GM19328 (cell line): ENCODE measurements at regions not wholly inside any gene's neighbourhood (a gene's known extent, or its start where the extent isn't known, plus 50 kb on each side); places are given as distances from the start of the nearest gene placed in this dataset.
A peak's percentile ranks its signal among the peaks of the same experiment; 100 is the strongest.
"Not testable (repeated sequence)": the region's sequence is repeated elsewhere in the genome, so short reads cannot be mapped to it uniquely, and the experiment has no call there.

Source experiments
- ATAC-seq: cut with Tn5 transposase; IDR thresholded peaks from one replicate; pipeline ENCODE4 v1.9.1; 2021; ENCODE audit warnings: mild to moderate bottlenecking, moderate library complexity; ENCODE audit not compliant: unreplicated experiment

DNA sequence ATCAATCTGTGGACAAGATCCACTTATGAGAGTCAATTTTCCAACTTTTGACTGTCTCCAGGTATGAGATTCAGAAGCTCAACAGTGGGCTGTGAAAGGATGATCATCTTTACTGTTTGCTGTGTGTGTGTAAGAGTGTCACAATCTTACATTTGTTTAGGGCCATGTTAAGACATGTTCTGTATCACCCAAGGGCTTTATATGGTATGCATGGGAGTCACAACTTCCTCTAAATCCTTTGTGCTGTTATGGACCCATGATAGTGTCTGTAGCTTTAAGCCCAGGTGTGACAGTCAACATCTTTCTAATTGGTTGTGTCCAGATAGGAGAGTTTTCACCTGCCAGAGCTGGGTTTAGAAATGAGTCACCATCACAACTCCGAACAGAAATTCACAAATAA is 70.2 kb downstream of the ZNF726 start:
- not testable (repeated sequence) for ATAC-seq

DNA sequence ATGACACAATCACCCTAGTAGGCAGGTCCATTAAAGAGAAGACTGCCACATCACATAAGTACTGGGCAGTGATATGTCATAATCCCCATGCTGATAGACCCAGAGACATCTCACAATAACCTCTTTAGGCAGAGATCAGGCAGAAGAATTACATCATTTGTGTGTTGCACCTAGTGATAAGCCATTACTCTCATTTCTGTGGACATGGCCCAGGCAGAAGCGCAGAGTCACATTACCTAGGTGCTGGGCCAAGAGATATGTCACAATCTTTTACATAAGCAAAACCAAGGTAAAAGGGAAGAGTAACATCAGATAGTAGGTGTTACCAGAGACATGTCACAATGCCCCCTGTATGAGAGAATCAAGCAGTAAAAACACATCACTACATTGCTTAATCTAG is 71.9 kb downstream of the ZNF726 start:
- ATAC-seq: no peak

DNA sequence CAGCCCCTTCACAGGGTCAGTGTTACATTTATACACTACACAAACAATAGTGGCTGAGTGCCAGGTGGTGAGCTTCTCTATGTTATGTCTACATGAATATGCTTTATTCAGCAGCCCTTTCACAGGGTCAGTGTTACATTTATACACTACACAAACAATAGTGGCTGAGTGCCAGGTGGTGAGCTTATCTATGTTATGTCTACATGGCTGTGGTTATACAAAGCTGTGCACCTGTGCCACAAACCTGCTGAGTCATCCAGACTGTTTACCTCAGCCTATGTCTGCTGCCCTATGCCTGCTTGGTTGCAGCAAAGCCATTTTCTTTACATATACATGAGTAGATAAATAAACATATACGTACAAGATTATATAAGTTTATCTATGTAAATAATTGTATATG is 76.5 kb downstream of the ZNF726 start:
- no peak for ATAC-seq

DNA sequence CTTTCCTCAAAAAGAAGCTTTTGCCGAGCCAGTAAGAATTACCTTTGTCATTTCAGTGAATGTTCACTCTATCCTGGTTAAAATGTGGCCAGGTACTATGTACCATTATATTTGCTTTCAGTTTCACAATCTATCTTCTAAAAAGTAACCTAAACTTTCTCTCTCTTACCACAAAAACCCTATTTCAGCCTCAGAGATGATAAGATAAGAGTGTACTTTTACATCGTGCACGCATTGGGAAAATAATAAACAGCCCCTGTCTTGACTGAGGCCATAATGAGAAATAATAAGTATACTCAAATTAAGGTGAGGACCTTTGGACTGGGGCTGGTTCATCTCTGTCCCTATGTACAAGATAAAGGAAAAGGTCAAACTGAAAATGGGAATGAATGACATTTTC is 77.7 kb downstream of the ZNF726 start:
- ATAC-seq: no peak

DNA sequence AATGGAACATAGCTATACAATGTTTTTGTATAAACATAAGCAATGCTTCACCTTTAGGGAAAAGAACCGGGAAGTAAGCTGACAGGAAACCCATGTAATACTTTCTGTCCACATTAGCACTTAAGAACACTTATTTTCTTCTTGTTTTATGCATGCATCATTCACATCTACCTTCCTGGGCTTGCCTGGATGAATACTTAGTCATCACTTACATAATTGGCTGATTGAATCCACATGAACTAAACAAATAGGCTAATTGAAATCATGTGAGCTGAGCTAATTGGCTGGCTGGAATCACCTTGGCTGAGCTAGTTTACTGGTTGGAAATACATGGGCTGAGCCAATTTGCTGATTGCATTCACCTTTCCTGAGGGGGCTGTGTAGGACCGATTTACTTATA is 78.8 kb downstream of the ZNF726 start:
- ATAC-seq: no peak

DNA sequence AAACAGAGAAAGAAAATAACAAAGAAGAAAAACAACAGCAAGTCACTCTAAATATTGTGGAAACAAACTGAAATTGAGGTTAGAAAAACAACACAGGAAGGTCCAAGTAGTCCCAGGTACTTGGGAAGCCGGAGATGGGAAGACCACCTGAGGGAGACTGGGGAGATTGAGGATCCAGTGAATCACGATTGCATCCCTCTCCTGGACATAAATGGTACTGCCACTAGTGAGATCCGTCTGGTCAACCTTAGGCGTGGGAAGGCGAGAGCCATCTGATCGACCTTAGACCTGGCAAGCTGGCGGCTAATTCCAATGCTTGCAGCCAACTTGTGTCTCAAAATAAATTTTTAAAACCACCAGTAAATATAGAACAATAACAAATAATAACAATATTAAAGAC is 81.9 kb downstream of the ZNF726 start:
- no peak for ATAC-seq

DNA sequence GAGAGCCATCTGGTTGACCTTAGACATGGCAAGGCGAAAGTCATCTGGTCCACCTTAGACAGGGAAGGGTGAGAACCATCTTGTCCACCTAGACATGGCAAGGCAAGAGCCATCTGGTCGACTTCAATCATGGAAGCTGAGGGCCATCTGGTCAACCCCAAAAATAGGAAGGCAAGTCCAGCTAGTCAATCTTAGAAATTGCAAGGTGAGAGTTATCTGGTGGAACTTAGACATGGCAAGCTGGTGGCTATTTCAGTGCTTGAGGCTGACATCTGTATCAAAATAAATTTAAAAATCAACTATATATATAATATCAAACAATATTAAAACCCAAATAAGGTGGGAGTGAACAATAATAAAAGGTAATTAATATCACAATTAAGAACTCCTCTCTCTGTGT is 83.9 kb downstream of the ZNF726 start:
- no peak for ATAC-seq

DNA sequence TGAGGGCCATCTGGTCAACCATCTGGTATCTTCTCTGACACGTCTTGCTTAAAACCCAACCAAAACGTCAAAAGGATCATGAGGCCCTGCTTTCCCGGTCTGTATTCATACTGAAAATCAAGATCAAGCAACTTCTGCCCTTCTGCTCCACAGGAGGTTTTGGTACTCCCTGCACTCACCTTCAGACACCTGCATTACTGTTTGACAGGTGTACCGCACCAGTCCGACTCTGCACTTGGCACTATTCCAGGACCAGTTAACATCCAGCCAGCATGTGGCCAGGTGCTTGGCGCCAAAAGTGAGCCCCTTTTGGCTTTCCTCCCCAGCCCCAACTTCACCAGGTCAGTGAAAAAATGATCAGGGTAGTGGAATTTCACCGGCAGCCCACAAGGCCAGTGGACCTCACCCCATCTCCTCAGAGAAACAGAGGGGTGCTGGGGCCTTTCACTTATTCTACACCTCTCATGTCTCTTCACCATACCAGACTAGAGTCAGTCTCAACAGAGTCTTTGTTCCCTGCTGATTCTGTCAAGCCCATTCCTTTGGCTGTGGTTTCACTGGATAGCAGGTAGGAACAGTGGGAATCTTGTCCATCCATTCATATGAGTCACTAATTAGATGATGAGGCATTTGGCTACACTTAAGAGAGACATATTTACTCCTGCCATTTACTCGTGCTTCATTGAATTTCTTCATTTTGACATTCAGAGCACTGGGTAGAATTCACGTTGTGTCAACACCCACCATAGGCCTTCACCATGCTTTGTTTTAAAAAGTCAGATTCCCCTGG is 85.3 kb downstream of the ZNF726 start:
- ATAC-seq: no peak

DNA sequence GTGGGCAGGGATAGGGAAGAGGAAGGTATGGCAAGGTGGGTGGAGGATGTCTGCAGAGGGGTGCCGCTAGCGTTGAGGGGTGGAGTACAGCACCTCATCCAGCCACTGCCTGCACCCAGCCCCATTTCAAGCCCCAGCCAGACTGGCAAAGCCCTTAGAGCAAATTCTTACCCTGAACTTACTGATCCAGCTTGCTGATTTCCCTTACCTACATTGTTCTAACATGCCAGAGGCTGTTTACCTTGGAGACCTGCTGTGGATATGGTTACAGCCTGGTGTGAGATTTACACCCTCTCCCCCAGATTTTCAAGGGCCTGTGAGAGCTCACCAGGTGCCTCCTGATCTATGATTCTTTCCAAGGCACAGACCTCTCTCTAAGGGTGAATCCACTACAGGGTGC is 86.0 kb downstream of the ZNF726 start:
- ATAC-seq: no peak

DNA sequence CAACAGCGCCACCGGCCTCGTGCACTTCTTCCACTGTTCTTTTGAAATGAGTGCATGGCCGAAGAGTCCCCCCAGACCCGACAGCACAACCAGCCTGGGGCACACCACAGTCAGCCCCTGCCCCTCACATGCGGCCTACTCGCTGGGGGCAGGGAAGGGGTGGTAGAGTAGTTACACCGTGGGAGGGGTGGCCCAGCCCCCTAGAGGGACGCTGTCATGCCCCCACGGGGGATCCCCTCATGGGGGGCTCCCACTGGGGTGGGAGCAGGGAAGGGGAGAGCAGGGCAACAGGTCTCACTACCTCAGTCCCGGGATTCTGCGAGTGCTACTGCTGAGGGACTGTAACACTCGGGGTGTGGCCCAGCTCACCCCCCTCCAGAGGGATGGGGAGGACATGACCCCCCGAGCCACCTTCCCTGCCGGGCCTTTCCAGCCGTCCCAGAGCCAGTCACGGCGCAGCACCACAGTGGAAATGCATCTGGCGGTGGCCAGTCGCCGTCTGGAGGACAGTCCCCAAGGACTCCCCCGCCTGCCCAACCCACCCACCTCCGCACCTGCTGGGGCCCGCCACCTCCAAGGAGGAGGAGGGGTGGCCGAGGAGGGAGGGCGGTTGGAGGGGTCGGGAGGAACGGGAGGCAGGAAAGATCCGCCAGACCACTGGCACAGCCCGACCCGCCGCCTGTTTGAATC is 84.6 kb upstream of the ZNF254 start:
- no peak for ATAC-seq

DNA sequence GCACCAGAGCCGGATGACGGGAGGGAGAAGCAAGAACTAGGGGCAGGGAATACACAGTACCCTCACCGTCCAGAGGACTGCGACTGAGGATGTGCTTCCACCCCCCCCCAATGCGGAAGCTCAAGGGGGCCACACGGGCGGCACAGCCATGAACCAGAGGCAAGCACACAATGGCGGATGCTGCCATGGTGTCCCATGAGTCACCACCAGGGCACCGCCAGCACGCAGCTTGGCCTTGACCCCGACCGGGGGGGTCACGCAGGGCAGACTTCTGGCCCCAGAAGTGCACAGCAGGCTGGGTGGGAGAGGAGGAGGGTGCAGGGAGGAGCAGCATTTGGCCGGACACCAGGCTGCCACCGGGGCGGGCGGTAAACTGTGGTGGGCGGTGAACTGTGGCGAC is 83.5 kb upstream of the ZNF254 start:
- ATAC-seq: no peak

DNA sequence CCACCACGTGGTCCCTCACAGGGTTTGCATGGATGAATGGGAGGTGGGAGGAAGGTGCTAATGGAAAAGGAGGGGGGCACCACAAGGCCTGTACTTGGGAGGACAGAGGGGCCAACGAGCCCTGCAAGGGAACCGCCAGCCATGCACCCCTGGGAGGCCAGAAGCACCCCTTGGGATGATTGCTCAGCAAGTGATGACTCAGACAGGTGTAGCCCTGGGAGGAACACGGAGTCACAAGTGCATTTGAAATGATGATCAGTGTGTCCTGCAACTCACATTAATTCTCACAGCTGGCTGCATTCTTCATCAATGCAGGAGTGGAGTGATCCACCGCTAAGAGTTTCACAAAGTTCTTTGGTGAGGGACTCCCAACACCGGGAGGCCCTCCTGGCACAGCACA is 82.8 kb upstream of the ZNF254 start:
- no peak for ATAC-seq

DNA sequence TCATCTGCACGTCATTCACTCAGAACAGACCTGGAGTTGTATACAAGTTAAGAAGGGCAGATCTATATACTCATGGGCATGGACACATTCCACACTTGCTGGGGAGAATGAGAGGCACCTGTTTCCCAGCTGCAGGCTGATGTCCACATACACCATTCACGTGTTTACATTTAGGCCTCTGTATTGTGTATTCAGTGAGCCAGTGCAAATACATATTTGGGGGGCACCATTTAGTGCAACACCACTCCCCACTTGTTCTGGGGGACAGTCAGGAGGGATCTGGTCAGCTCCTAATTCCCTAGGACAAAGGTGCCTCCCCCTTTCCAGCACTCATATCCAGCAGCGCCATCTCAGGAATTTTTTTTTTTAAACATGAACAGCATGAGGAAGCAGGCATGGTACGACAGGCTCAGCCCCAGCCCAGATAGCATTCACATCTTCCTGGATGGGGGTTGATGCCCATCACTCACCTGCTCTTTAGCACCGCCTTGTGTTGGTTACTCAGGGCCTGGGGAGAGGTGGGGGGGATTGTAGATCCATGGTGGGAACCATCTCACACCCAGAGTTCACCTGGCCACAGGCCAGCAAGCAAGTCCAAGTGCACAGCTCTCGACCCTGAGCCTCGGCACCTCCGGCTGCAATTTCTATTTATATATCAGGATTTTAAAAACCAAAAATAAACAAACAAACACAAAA is 56.9 kb upstream of the ZNF254 start:
- ATAC-seq: no peak

DNA sequence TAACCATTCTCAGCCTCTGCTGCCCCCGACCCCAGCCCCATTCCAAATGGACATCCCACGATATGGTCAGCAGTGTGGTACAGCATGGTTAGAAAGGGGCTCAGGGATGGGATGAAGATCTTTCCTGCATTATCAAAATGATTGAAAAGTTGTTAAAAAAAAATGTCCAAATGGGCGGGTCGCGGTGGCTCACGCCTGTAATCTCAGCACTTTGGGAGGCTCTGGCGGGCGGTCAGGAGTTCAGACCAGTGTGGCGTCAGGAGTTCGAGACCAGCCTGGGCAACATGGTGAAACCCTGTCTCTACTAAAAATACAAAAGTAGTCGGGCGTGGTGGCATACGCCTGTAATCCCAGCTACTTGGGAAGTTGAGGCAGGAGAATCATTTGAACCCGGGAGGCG is 54.3 kb upstream of the ZNF254 start:
- no peak for ATAC-seq

DNA sequence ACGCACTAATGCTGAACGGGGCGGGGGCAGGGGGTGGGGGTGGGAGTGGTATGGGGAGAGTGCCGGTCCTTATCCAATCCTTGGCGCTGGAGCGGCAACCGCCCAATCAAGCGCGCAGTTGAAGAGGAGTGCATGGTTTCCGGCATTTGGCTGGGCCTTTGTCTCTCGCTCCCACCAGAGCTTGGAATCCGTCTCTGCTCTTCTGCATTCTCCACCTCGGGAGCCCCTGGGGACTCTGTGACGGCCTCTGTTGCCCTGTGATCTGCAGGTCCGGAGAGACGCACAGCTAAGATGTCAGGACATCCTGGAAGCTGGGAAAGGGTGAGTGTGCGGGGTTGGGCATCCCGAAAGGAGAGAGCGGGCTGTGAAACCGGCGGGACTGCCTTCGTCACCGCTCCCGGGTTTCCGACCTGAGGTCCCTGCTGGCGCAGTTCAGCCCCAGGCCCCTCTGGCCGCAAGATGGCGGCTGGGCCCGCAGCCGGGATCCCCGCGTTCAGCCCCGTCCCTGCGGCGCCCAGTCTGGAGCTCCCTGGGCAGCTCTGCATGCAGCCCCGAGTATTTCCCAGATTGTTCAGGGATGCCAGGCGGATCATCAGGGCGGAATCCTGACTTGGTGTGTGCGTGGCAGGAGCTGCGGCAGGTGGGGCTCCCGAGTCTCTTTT is 53.6 kb upstream of the ZNF254 start:
- peak; percentile 84 for ATAC-seq

DNA sequence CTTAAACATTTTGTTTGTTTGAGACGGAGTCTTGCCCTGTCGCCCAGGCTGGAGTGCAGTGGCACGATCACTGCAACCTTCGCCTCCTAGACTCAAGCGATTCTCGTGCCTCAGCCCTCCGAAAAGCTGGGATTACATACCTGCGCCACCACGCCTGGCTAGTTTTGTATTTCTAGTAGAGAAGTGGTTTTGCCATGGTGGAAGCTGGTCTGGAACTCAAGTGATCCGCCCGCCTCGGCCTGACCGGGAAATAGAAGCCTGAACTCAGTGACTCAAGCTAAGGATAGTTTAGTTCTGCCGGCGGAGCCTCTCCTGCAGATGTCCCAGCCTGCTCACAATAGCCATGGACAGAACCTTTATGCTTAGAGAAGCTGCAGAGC is 53.0 kb upstream of the ZNF254 start:
- ATAC-seq: peak; percentile 29

DNA sequence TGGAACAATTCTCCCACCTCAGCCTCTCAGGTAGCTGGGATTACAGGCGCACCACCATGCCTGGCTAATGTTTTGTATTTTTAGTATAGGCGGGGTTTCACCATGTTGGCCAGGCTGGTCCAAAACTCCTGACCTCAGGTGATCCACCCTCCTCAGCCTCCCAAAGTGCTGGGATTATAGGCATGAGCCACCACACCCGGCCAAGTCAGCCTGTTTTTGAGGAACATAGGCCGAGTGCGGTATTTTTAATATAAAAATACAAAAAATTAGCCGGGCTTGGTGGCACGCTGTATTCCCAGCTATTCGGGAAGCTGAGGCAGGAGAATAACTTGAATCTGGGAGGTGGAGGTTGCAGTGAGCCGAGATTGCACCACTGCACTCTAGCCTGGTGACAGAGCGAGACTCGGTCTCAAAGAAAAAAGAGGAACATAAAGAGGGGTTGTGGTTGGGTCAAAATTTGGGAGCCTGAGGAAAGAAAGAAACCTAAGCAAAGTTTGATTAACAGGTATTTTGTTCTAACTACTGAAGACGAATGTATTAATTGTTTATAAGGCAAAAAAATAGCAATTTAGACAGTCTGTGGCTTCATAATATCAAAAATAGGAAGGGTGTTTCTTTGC is 51.6 kb upstream of the ZNF254 start:
- ATAC-seq: not testable (repeated sequence)
